ENCODE measurements at regions not wholly inside any gene's neighbourhood (a gene's known extent, or its start where the extent isn't known, plus 50 kb on each side); places are given as distances from the start of the nearest gene placed in this dataset.

DNA sequence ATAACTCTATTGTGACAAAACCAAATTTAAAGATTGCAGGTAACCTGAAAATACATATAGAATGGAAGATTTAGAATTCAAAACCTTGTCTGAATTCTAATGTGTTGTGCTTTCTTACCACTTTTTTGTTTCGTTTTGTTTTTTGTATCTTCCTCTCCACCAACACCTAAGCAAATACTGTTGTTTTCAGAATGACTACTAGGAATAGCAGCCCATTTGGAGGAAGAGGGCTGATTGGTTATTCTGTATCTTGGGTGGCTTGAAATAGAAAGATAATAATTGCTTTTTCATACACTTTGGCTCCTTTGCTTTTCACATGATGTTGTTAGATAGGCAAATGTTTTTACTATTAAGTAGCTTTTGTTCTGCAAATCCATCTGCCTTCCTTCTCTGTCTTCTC lies 61.0 kb upstream of the LRRC7 start:
- no peaks in the 10 kb centered on the region for H3K27me3 Mint-ChIP-seq (ENCODE audit: insufficient read depth)
- no peaks in the 10 kb centered on the region for H3K4me1 Mint-ChIP-seq
- Histone ChIP-seq H3K9ac (ENCODE audit: extremely low read depth, low read length, poor library complexity, severe bottlenecking) (no peak overlapping the region), H3K27ac (ENCODE audit: low read depth, low read length) (no peak overlapping the region), H3K4me1 (ENCODE audit: control insufficient read depth, insufficient read depth, low read length) (no peaks in the 10 kb centered on the region), H3K4me3 (ENCODE audit: low read length) (no peak overlapping the region), H3K36me3 (ENCODE audit: control insufficient read depth, insufficient read depth, low read length) (no peaks in the 10 kb centered on the region), H3K27me3 (ENCODE audit: control insufficient read depth, insufficient read depth, low read length, poor library complexity, severe bottlenecking) (no peaks in the 10 kb centered on the region), H3K9me3 (ENCODE audit: control insufficient read depth, low read length) (no peaks in the 10 kb centered on the region)
- no peak overlapping the region for H3K4me3 Mint-ChIP-seq
- TF ChIP-seq, protein P1, sequence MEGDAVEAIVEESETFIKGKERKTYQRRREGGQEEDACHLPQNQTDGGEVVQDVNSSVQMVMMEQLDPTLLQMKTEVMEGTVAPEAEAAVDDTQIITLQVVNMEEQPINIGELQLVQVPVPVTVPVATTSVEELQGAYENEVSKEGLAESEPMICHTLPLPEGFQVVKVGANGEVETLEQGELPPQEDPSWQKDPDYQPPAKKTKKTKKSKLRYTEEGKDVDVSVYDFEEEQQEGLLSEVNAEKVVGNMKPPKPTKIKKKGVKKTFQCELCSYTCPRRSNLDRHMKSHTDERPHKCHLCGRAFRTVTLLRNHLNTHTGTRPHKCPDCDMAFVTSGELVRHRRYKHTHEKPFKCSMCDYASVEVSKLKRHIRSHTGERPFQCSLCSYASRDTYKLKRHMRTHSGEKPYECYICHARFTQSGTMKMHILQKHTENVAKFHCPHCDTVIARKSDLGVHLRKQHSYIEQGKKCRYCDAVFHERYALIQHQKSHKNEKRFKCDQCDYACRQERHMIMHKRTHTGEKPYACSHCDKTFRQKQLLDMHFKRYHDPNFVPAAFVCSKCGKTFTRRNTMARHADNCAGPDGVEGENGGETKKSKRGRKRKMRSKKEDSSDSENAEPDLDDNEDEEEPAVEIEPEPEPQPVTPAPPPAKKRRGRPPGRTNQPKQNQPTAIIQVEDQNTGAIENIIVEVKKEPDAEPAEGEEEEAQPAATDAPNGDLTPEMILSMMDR (conservative IDR thresholded peaks at IDR 0.05) = no peak
- H3K9me3 Mint-ChIP-seq = no peaks in the 10 kb centered on the region
- WGBS, 2 experiments (ENCODE audit: insufficient coverage in 1 of 2, insufficient read length in 1 of 2) = no CpG with 5 or more reads among the region's 1 CpG
- H3K36me3 Mint-ChIP-seq (ENCODE audit: low read depth) = no peaks in the 10 kb centered on the region
- no peak overlapping the region for H3K27ac Mint-ChIP-seq
- no peak for DNase-seq

DNA sequence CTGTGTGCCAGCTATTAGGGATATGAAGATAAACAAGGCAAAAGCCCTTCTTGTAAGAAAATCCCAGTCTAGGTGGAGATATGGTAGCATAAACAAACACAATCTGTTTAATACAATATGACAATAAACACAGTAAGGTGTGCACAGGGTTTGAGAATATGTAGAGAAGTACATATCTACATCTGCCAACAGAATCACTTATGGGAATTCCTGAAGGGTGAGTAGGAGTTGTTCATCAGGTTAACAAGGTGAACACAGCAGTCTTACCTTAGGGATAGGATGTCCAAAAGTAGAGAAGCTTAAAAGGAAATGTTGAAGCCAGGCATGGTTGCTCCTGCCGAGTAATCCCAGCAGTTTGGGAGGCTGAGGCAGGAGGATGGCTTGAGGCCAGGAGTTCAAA lies 57.7 kb upstream of the LRRC7 start:
- no peak for DNase-seq
- no peaks in the 10 kb centered on the region for H3K4me1 ChIP-seq (ENCODE audit: control insufficient read depth, insufficient read depth, low read length)
- Mint-ChIP-seq H3K27me3 (ENCODE audit: insufficient read depth) (no peaks in the 10 kb centered on the region), H3K9me3 (no peaks in the 10 kb centered on the region), H3K27ac (no peak overlapping the region), H3K4me3 (no peak overlapping the region), H3K4me1 (no peaks in the 10 kb centered on the region), H3K36me3 (ENCODE audit: low read depth) (no peaks in the 10 kb centered on the region)
- no peaks in the 10 kb centered on the region for H3K36me3 ChIP-seq (ENCODE audit: control insufficient read depth, insufficient read depth, low read length)
- H3K27ac ChIP-seq (ENCODE audit: low read depth, low read length) = no peak overlapping the region
- H3K9me3 ChIP-seq (ENCODE audit: control insufficient read depth, low read length) = no peaks in the 10 kb centered on the region
- no peaks in the 10 kb centered on the region for H3K27me3 ChIP-seq (ENCODE audit: control insufficient read depth, insufficient read depth, low read length, poor library complexity, severe bottlenecking)
- TF ChIP-seq, protein P1 (conservative IDR thresholded peaks at IDR 0.05) = no peak
- no peak overlapping the region for H3K9ac ChIP-seq (ENCODE audit: extremely low read depth, low read length, poor library complexity, severe bottlenecking)
- no peak overlapping the region for H3K4me3 ChIP-seq (ENCODE audit: low read length)
- WGBS, 2 experiments (ENCODE audit: insufficient coverage in 1 of 2, insufficient read length in 1 of 2) = 88% methylated on average over 1 of the region's 1 CpG; no CpG with 5 or more reads in 1 of the 2 experiments

DNA sequence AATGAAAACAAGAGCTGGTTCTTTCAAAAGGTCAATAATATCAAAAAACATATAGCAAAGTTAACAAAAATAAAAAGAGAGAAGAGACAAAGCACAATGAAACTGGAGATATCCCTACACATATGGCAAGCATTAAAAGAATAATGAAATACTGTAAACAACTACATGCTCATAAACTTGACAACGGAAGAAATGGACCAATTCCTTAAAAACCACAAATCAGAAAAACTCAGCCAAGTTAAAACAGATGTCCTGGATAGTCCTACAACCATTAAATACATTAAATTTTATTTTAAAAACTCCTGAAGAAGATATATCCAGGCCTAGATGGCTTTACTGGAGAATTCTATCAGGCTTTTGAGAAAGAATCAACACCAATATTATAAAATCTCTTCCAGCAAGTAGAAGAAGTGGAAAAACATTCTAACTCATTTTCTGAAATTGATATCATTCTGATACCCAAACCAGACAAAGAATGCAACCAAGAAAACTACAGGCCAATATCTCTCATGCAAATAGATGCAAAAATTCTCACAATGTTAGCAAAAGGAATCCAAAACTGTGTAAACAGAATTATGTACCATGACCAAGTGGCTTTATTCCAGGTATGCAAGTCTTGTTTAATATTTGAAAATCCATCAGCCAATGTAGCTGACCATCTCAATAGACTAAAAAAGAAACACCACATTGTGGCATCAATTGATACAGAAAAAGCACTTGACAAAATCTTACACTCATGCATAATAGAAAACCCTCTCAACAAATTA lies 56.1 kb upstream of the LRRC7 start:
- H3K9me3 Mint-ChIP-seq = no peaks in the 10 kb centered on the region
- no peaks in the 10 kb centered on the region for H3K36me3 ChIP-seq (ENCODE audit: control insufficient read depth, insufficient read depth, low read length)
- H3K27ac Mint-ChIP-seq = no peak overlapping the region
- no peak overlapping the region for H3K27ac ChIP-seq (ENCODE audit: low read depth, low read length)
- no peaks in the 10 kb centered on the region for H3K27me3 ChIP-seq (ENCODE audit: control insufficient read depth, insufficient read depth, low read length, poor library complexity, severe bottlenecking)
- no peak overlapping the region for H3K4me3 Mint-ChIP-seq
- no peaks in the 10 kb centered on the region for H3K9me3 ChIP-seq (ENCODE audit: control insufficient read depth, low read length)
- H3K36me3 Mint-ChIP-seq (ENCODE audit: low read depth) = no peaks in the 10 kb centered on the region
- H3K9ac ChIP-seq (ENCODE audit: extremely low read depth, low read length, poor library complexity, severe bottlenecking) = no peak overlapping the region
- no peaks in the 10 kb centered on the region for H3K4me1 ChIP-seq (ENCODE audit: control insufficient read depth, insufficient read depth, low read length)
- TF ChIP-seq, protein P1 (conservative IDR thresholded peaks at IDR 0.05) = no peak
- H3K4me1 Mint-ChIP-seq = no peaks in the 10 kb centered on the region
- 96% methylated on average over 1 of the region's 1 CpG; no CpG with 5 or more reads in 1 of the 2 experiments for WGBS, 2 experiments (ENCODE audit: insufficient coverage in 1 of 2, insufficient read length in 1 of 2)
- H3K4me3 ChIP-seq (ENCODE audit: low read length) = no peak overlapping the region
- DNase-seq = no peak
- no peaks in the 10 kb centered on the region for H3K27me3 Mint-ChIP-seq (ENCODE audit: insufficient read depth)

Data from endodermal cell (in vitro differentiated cells).